Neuronal stem cell (in vitro differentiated cells): ENCODE measurements at regions not wholly inside any gene's neighbourhood (a gene's known extent, or its start where the extent isn't known, plus 50 kb on each side); places are given as distances from the start of the nearest gene placed in this dataset.
"Not testable (repeated sequence)": the region's sequence is repeated elsewhere in the genome, so short reads cannot be mapped to it uniquely, and the experiment has no call there.

ENCODE experiments used
- DNase-seq: peaks from one replicate; pipeline ENCODE4 v3.0.0-alpha.2; 2013; ENCODE audit warnings: low spot score
- H2AFZ ChIP-seq: one replicate; pipeline ENCODE4 v1.6.1; 2013; ENCODE audit warnings: mild to moderate bottlenecking, low read length, inconsistent platforms
- H2AK5ac ChIP-seq: 2 replicates; pipeline ENCODE4 v1.6.1; 2013; ENCODE audit warnings: low read depth, mild to moderate bottlenecking, inconsistent platforms, low read length, moderate library complexity, mixed read lengths
- H2BK120ac ChIP-seq: 2 replicates; pipeline ENCODE4 v1.6.1; 2013; ENCODE audit warnings: low read depth, mild to moderate bottlenecking, inconsistent platforms, low read length, moderate library complexity, mixed read lengths
- H2BK12ac ChIP-seq: one replicate; pipeline ENCODE4 v1.6.1; 2013; ENCODE audit warnings: low read length, inconsistent platforms
- H2BK15ac ChIP-seq: 2 replicates; pipeline ENCODE4 v1.6.1; 2013; ENCODE audit warnings: mild to moderate bottlenecking, low read length, inconsistent platforms, mixed read lengths
- H2BK5ac ChIP-seq: one replicate; pipeline ENCODE4 v1.6.1; 2013; ENCODE audit warnings: inconsistent platforms, mild to moderate bottlenecking, low read length, moderate library complexity
- H3K14ac ChIP-seq: one replicate; pipeline ENCODE4 v1.6.1; 2013; ENCODE audit warnings: low read length, inconsistent platforms
- H3K18ac ChIP-seq: 2 replicates; pipeline ENCODE4 v1.6.1; 2013; ENCODE audit warnings: low read length, inconsistent platforms
- H3K23ac ChIP-seq: 2 replicates; pipeline ENCODE4 v1.6.1; 2013; ENCODE audit warnings: low read depth, mild to moderate bottlenecking, mixed read lengths, low read length, inconsistent platforms; ENCODE audit not compliant: poor library complexity
- H3K27ac ChIP-seq: replicated peaks from 3 replicates; pipeline ENCODE4 v1.5.1; 2013; ENCODE audit warnings: low read length, inconsistent platforms
- H3K27me3 ChIP-seq, 3 experiments: 2 replicates each; pipeline ENCODE4 v1.6.1; 2013; ENCODE audit warnings: low read length in 3 of 3, mild to moderate bottlenecking in 2 of 3, inconsistent platforms in 1 of 3, low read depth in 1 of 3, mixed read lengths in 1 of 3, moderate library complexity in 1 of 3; ENCODE audit not compliant: control insufficient read depth in 3 of 3, insufficient read depth in 3 of 3
- H3K36me3 ChIP-seq, 2 donors: replicated peaks in 1 of 2; 2 replicates each; pipeline ENCODE4 v1.6.1; 2013; ENCODE audit warnings: low read length in 2 of 2; ENCODE audit not compliant: control insufficient read depth in 2 of 2, insufficient read depth in 2 of 2
- H3K4ac ChIP-seq: 2 replicates; pipeline ENCODE4 v1.6.1; 2013; ENCODE audit warnings: inconsistent platforms, mild to moderate bottlenecking, low read length, moderate library complexity
- H3K4me1 ChIP-seq, 2 donors: 1 replicate in 1 of 2; 2 replicates in 1 of 2; pipeline ENCODE4 v1.6.1; 2013; ENCODE audit warnings: low read length in 2 of 2, low read depth in 1 of 2; ENCODE audit not compliant: control insufficient read depth in 2 of 2, insufficient read depth in 1 of 2
- H3K4me2 ChIP-seq: one replicate; pipeline ENCODE4 v1.6.1; 2013; ENCODE audit warnings: mild to moderate bottlenecking, low read length, inconsistent platforms; ENCODE audit not compliant: insufficient read depth, poor library complexity, severe bottlenecking
- H3K4me3 ChIP-seq, 2 donors: 2 replicates each; pipeline ENCODE4 v1.5.1; 2013; ENCODE audit warnings: low read length in 2 of 2, mild to moderate bottlenecking in 2 of 2, inconsistent platforms in 1 of 2, moderate library complexity in 1 of 2
- H3K79me1 ChIP-seq: one replicate; pipeline ENCODE4 v1.6.1; 2013; ENCODE audit warnings: low read depth, mild to moderate bottlenecking, inconsistent platforms, low read length, moderate library complexity
- H3K9ac ChIP-seq: one replicate; pipeline ENCODE4 v1.6.1; 2013; ENCODE audit warnings: mild to moderate bottlenecking, low read depth, low read length, inconsistent platforms; ENCODE audit not compliant: poor library complexity
- H3K9me3 ChIP-seq, 2 donors: replicated peaks in 1 of 2; 2 replicates each; pipeline versions ENCODE3 to v1.6.1; 2013; ENCODE audit warnings: low read length in 2 of 2, mild to moderate bottlenecking in 2 of 2, inconsistent platforms in 1 of 2, low read depth in 1 of 2, mixed read lengths in 1 of 2, moderate library complexity in 1 of 2; ENCODE audit not compliant: control insufficient read depth in 2 of 2, insufficient read depth in 1 of 2
- H4K8ac ChIP-seq: one replicate; pipeline ENCODE4 v1.6.1; 2013; ENCODE audit warnings: low read depth, mild to moderate bottlenecking, inconsistent platforms, low read length, moderate library complexity
- H4K91ac ChIP-seq: one replicate; pipeline ENCODE4 v1.6.1; 2013; ENCODE audit warnings: low read length, low read depth, mild to moderate bottlenecking, inconsistent platforms; ENCODE audit not compliant: poor library complexity
- WGBS, 2 donors: extraction: QIAGEN DNeasy Blood & Tissue Kit; methylation state at CpG; one replicate each; pipeline ENCODE4 v1.1.7; 2013; ENCODE audit warnings: missing lambda C conversion rate in 2 of 2, mixed read lengths in 1 of 2; ENCODE audit not compliant: insufficient read length in 2 of 2, insufficient replicate concordance in 1 of 2; ENCODE audit errors: extremely low coverage in 2 of 2; 5-methylcytosine and 5-hydroxymethylcytosine counted together

- not testable (repeated sequence) for H3K4me2 ChIP-seq, DNase-seq, H3K36me3 ChIP-seq, H3K4me3 ChIP-seq, H3K4me1 ChIP-seq, H3K79me1 ChIP-seq, H3K27me3 ChIP-seq, H3K9ac ChIP-seq, H4K91ac ChIP-seq, H3K23ac ChIP-seq, H3K14ac ChIP-seq, H4K8ac ChIP-seq, H2BK15ac ChIP-seq, H2BK12ac ChIP-seq, H2AK5ac ChIP-seq, H3K27ac ChIP-seq, H3K9me3 ChIP-seq, H3K4ac ChIP-seq, H2BK5ac ChIP-seq, H2AFZ ChIP-seq, H2BK120ac ChIP-seq, H3K18ac ChIP-seq
- WGBS, 2 donors: no CpG with 5 or more reads among the region's 5 CpGs
Measured at GRCh38 chr1:121088568-121088967, 95.6 kb downstream of the FAM72B start.

- not testable (repeated sequence) for H3K27ac ChIP-seq, H3K23ac ChIP-seq, H3K36me3 ChIP-seq, H4K8ac ChIP-seq, H2AK5ac ChIP-seq, H2BK5ac ChIP-seq, H2BK12ac ChIP-seq, H4K91ac ChIP-seq, H3K9ac ChIP-seq, H3K14ac ChIP-seq, H3K27me3 ChIP-seq, DNase-seq, H2BK120ac ChIP-seq, H3K4ac ChIP-seq, H3K4me1 ChIP-seq, H3K18ac ChIP-seq, H3K9me3 ChIP-seq, H3K79me1 ChIP-seq, H3K4me3 ChIP-seq, H2AFZ ChIP-seq, H2BK15ac ChIP-seq, H3K4me2 ChIP-seq
- no CpG with 5 or more reads among the region's 2 CpGs for WGBS, 2 donors
Measured at GRCh38 chr1:121092329-121092968, 91.7 kb downstream of the FAM72B start.

- H3K27me3 ChIP-seq, H3K9ac ChIP-seq, H3K9me3 ChIP-seq, H3K18ac ChIP-seq, H2BK12ac ChIP-seq, H2BK15ac ChIP-seq, H2BK120ac ChIP-seq, H3K36me3 ChIP-seq, H4K8ac ChIP-seq, H2AFZ ChIP-seq, H3K27ac ChIP-seq, H3K4me1 ChIP-seq, H3K79me1 ChIP-seq, H2BK5ac ChIP-seq, H3K23ac ChIP-seq, H3K4ac ChIP-seq, H3K4me2 ChIP-seq, H3K14ac ChIP-seq, H4K91ac ChIP-seq, DNase-seq, H3K4me3 ChIP-seq, H2AK5ac ChIP-seq: not testable (repeated sequence)
- WGBS, 2 donors: no CpG with 5 or more reads among the region's 2 CpGs
Measured at GRCh38 chr1:121095014-121095413, 89.1 kb downstream of the FAM72B start.

- not testable (repeated sequence) for H3K4ac ChIP-seq, H2AK5ac ChIP-seq, H3K9ac ChIP-seq, H4K8ac ChIP-seq, H3K23ac ChIP-seq, H3K4me3 ChIP-seq, H3K4me2 ChIP-seq, H2BK15ac ChIP-seq, H4K91ac ChIP-seq, H2BK5ac ChIP-seq, H3K14ac ChIP-seq, H3K27ac ChIP-seq, H2BK12ac ChIP-seq, H3K79me1 ChIP-seq, H3K27me3 ChIP-seq, H2BK120ac ChIP-seq, H3K18ac ChIP-seq, H3K9me3 ChIP-seq, H3K36me3 ChIP-seq, H3K4me1 ChIP-seq
- no CpG with 5 or more reads among the region's 69 CpGs for WGBS, 2 donors
- DNase-seq: peak; percentile 61
- H2AFZ ChIP-seq: peak overlapping the region; percentile 72
Measured at GRCh38 chr1:121097127-121097866, 86.8 kb downstream of the FAM72B start.
